NCI-H1105 treated with DMSO at 0.1 percent for 48 hours (cell line): ENCODE measurements at regions not wholly inside any gene's neighbourhood (a gene's known extent, or its start where the extent isn't known, plus 50 kb on each side); places are given as distances from the start of the nearest gene placed in this dataset.

Source experiments
- DNase-seq: peaks from one replicate; lab custom pipeline; 2025; lab: John Stamatoyannopoulos, UW

DNA sequence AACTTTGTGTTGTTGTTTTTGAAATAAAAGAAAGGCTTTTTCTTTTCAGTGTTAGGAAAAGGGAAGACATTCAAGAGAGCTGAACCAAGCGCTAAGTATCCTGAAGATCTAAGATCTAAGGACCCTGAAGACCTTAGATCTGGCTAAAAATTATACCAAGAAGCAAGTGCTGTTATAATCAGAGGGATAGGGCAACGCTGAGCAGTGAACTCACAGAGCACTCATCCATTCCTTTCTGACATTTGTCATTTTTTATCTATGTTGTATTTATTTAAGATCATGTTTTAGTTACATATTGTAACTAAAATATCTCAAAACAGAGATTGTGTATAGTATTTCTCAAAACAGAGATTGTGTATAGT, 60.5 kb upstream of the FAM216B start:
- no peak for DNase-seq

DNA sequence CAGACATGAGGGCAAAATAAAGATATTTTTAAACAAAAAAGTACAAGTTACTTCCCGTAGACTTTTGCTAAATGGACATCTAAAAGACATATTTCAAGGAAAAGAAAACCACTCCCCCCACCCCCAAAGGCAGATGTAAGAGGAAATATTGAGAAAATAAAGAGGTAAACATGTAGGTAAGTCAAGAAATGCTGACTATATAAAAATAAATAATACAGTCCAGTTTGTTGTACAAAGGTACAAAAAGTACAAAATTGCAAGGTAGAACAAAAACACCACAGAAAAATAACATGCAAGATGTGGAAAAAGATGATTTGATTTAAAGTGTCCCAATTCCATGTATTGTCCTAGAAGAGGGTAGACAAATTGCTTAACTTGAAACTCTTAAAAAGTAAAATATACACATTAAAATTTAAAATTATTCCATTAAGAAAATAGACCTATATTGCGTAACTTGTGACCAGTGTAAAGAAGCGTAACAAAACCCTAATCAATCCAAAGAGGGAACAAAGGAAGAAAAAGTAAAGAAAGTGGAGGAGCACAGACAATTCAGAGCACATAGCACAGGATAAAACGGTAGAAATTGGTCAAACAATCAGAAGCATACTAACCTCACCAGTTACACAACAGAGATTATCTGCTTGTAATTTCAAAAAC, 58.4 kb upstream of the FAM216B start:
- DNase-seq: no peak

GRCh38 chr13:42728507-42729180, 52.7 kb upstream of the FAM216B start:
- DNase-seq: no peak

- DNase-seq: no peak
These were observed 51.5 kb upstream of the FAM216B start for GRCh38 chr13:42729857-42730402.
